Adrenal gland (tissue), 5 donors: ENCODE measurements at regions not wholly inside any gene's neighbourhood (a gene's known extent, or its start where the extent isn't known, plus 50 kb on each side); places are given as distances from the start of the nearest gene placed in this dataset.

ENCODE experiments used
- POLR2A ChIP-seq, 2 donors: fragments of 450-650 bp; IDR thresholded peaks; one replicate each; pipeline ENCODE4 v1.6.1; 2017; ENCODE audit warnings: antibody characterized with exemption in 2 of 2, mild to moderate bottlenecking in 2 of 2, moderate library complexity in 1 of 2
- TF ChIP-seq, protein P1 (sequence below), 6 experiments: fragments of 450-650 bp in 4 of 6; fragments of 200-600 bp in 2 of 6; sonication (generic) in 1 of 6; IDR thresholded peaks; 1 replicate in 5 of 6; 2 replicates in 1 of 6; pipeline versions ENCODE4 v1.5.1 to v1.8.0; 2016 to 2021; ENCODE audit warnings: antibody characterized with exemption in 6 of 6, mild to moderate bottlenecking in 2 of 6, moderate library complexity in 1 of 6
- donor health status: DM: no; HTN: no; CAD: no.

DNA sequence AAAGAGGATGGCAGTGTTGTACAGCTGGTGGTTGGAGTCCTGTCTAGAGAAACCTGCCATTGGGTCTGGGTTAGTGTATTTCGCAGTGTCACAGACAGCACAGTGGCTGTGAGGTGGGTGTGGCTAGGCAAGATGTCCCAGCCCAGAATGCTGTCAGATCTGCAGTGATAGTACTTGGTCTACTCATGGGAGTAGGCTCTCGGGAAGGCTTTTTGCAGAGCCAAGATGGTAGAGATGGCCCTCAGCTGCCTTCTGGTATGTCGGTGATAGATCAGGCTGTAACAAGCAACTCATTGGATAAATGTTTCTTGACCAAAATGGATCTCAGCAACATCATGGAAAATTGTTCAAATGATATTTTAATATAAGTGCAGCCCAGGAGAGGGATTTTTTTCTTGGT lies 84.3 kb upstream of the WDR1 start:
- TF ChIP-seq, protein P1, sequence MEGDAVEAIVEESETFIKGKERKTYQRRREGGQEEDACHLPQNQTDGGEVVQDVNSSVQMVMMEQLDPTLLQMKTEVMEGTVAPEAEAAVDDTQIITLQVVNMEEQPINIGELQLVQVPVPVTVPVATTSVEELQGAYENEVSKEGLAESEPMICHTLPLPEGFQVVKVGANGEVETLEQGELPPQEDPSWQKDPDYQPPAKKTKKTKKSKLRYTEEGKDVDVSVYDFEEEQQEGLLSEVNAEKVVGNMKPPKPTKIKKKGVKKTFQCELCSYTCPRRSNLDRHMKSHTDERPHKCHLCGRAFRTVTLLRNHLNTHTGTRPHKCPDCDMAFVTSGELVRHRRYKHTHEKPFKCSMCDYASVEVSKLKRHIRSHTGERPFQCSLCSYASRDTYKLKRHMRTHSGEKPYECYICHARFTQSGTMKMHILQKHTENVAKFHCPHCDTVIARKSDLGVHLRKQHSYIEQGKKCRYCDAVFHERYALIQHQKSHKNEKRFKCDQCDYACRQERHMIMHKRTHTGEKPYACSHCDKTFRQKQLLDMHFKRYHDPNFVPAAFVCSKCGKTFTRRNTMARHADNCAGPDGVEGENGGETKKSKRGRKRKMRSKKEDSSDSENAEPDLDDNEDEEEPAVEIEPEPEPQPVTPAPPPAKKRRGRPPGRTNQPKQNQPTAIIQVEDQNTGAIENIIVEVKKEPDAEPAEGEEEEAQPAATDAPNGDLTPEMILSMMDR (IDR thresholded peaks at IDR 0.05): no peak
- TF ChIP-seq POLR2A (IDR thresholded peaks at IDR 0.05): no peak
